DMS 273 (cell line): ENCODE measurements at regions not wholly inside any gene's neighbourhood (a gene's known extent, or its start where the extent isn't known, plus 50 kb on each side); places are given as distances from the start of the nearest gene placed in this dataset.

Experiments used
- DNase-seq: peaks from one replicate; lab custom pipeline; 2025; ENCODE audit not compliant: unreplicated experiment; lab: John Stamatoyannopoulos, UW

- DNase-seq = no peak
Observed at GRCh38 chr13:111394211-111394922, 73.9 kb downstream of the TEX29 start.

- DNase-seq = no peak
Observed at GRCh38 chr13:111395511-111396393, 75.3 kb downstream of the TEX29 start.

GRCh38 chr13:111396457-111396856 lies 76.0 kb downstream of the TEX29 start:
- no peak for DNase-seq

- DNase-seq = no peak
Observed at GRCh38 chr13:111397202-111397880, 76.9 kb downstream of the TEX29 start.

GRCh38 chr13:111398196-111398595 lies 77.8 kb downstream of the TEX29 start:
- DNase-seq = no peak

- no peak for DNase-seq
Observed at GRCh38 chr13:111398715-111399299, 78.4 kb downstream of the TEX29 start.

- no peak for DNase-seq
Observed at GRCh38 chr13:111399334-111399733, 78.9 kb downstream of the TEX29 start.

- DNase-seq = no peak
Observed at GRCh38 chr13:111399776-111400538, 79.5 kb downstream of the TEX29 start.

- DNase-seq = no peak
Observed at GRCh38 chr13:111401151-111401550, 80.7 kb downstream of the TEX29 start.

GRCh38 chr13:111401755-111402154 lies 81.3 kb downstream of the TEX29 start:
- DNase-seq = no peak

- DNase-seq = no peak
Observed at GRCh38 chr13:111402441-111402840, 82.0 kb downstream of the TEX29 start.

GRCh38 chr13:111403266-111403665 lies 82.8 kb downstream of the TEX29 start:
- no peak for DNase-seq

- DNase-seq = no peak
Observed at GRCh38 chr13:111404746-111405145, 84.3 kb downstream of the TEX29 start.

- DNase-seq = no peak
Observed at GRCh38 chr13:111406636-111407035, 86.2 kb downstream of the TEX29 start.

- no peak for DNase-seq
Observed at GRCh38 chr13:111407381-111408131, 87.1 kb downstream of the TEX29 start.

- DNase-seq = no peak
Observed at GRCh38 chr13:111409413-111409812, 89.0 kb downstream of the TEX29 start.

- DNase-seq = no peak
Observed at GRCh38 chr13:111410232-111411021, 90.0 kb downstream of the TEX29 start.

- peak; percentile 19 for DNase-seq
Observed at GRCh38 chr13:111411151-111411858, 90.9 kb downstream of the TEX29 start.
